GM23338 (cell line): ENCODE measurements at regions not wholly inside any gene's neighbourhood (a gene's known extent, or its start where the extent isn't known, plus 50 kb on each side); places are given as distances from the start of the nearest gene placed in this dataset.

Experiments
- CREB1 ChIP-seq: fragments of 250-450 bp; sonication (Bioruptor Pico); IDR thresholded peaks from 2 replicates; pipeline ENCODE4 v1.5.0; 2020; ENCODE audit warnings: low read depth, mild to moderate bottlenecking, moderate library complexity
- EZH2 ChIP-seq: fragments of 200-600 bp; sonication (generic); IDR thresholded peaks from one replicate; pipeline ENCODE4 v1.8.0; 2017; ENCODE audit warnings: antibody characterized with exemption, mild to moderate bottlenecking, low read depth; ENCODE audit not compliant: unreplicated experiment
- EZH2phosphoT487 ChIP-seq: fragments of 200-600 bp; sonication (generic); IDR thresholded peaks from one replicate; pipeline ENCODE4 v1.8.1; 2018; ENCODE audit warnings: antibody characterized with exemption; ENCODE audit not compliant: unreplicated experiment
- JUNB ChIP-seq: IDR thresholded peaks from one replicate; pipeline ENCODE4 v1.6.1; 2016; ENCODE audit warnings: antibody characterized with exemption; ENCODE audit not compliant: unreplicated experiment
- POLR2AphosphoS5 ChIP-seq: IDR thresholded peaks from 2 replicates; pipeline ENCODE4 v1.6.1; 2016; ENCODE audit warnings: antibody characterized with exemption, low read depth
- TF ChIP-seq, protein P1 (sequence below), 2 experiments: fragments of 200-600 bp in 1 of 2; sonication (generic) in 1 of 2; conservative IDR thresholded peaks; 2 replicates each; pipeline versions ENCODE4 v1.5.1 to v1.6.1; 2016 to 2017; ENCODE audit warnings: antibody characterized with exemption in 2 of 2, low read depth in 2 of 2, mild to moderate bottlenecking in 2 of 2, moderate library complexity in 1 of 2
- TF ChIP-seq, protein P2 (sequence below): IDR thresholded peaks from one replicate; pipeline ENCODE4 v1.6.1; 2018; ENCODE audit warnings: antibody characterized with exemption; ENCODE audit not compliant: unreplicated experiment

DNA sequence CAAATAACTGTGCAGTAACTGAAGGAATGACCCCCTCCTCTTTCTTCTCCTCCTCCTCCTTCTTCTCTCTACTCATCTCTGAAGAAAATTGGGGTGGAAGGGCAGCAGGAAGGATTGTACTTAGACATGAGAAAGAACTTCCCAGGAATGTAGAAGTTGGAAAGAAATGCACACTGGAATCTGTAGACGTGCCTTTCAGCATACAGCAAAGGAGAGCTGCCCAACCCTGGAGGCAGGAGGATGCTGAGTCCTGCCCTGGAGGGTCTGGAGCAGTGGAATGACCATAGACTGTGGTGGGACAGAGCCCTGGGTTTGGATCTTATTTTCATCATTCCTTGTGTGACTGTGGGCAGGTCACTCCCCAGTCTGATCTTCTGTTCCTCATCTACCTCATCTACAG is 80.1 kb downstream of the PJA1 start:
- TF ChIP-seq EZH2phosphoT487 (no peak), POLR2AphosphoS5 (no peak), JUNB (no peak), EZH2 (no peak), CREB1 (CRISPR knock-in tag) (no peak)
- TF ChIP-seq, protein P1, sequence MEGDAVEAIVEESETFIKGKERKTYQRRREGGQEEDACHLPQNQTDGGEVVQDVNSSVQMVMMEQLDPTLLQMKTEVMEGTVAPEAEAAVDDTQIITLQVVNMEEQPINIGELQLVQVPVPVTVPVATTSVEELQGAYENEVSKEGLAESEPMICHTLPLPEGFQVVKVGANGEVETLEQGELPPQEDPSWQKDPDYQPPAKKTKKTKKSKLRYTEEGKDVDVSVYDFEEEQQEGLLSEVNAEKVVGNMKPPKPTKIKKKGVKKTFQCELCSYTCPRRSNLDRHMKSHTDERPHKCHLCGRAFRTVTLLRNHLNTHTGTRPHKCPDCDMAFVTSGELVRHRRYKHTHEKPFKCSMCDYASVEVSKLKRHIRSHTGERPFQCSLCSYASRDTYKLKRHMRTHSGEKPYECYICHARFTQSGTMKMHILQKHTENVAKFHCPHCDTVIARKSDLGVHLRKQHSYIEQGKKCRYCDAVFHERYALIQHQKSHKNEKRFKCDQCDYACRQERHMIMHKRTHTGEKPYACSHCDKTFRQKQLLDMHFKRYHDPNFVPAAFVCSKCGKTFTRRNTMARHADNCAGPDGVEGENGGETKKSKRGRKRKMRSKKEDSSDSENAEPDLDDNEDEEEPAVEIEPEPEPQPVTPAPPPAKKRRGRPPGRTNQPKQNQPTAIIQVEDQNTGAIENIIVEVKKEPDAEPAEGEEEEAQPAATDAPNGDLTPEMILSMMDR (conservative IDR thresholded peaks at IDR 0.05; ENCODE audit: low read depth in 2 of 2): no peak
- TF ChIP-seq, protein P2, sequence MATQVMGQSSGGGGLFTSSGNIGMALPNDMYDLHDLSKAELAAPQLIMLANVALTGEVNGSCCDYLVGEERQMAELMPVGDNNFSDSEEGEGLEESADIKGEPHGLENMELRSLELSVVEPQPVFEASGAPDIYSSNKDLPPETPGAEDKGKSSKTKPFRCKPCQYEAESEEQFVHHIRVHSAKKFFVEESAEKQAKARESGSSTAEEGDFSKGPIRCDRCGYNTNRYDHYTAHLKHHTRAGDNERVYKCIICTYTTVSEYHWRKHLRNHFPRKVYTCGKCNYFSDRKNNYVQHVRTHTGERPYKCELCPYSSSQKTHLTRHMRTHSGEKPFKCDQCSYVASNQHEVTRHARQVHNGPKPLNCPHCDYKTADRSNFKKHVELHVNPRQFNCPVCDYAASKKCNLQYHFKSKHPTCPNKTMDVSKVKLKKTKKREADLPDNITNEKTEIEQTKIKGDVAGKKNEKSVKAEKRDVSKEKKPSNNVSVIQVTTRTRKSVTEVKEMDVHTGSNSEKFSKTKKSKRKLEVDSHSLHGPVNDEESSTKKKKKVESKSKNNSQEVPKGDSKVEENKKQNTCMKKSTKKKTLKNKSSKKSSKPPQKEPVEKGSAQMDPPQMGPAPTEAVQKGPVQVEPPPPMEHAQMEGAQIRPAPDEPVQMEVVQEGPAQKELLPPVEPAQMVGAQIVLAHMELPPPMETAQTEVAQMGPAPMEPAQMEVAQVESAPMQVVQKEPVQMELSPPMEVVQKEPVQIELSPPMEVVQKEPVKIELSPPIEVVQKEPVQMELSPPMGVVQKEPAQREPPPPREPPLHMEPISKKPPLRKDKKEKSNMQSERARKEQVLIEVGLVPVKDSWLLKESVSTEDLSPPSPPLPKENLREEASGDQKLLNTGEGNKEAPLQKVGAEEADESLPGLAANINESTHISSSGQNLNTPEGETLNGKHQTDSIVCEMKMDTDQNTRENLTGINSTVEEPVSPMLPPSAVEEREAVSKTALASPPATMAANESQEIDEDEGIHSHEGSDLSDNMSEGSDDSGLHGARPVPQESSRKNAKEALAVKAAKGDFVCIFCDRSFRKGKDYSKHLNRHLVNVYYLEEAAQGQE: no peak
